HepG2 (cell line): ENCODE measurements at regions not wholly inside any gene's neighbourhood (a gene's known extent, or its start where the extent isn't known, plus 50 kb on each side); places are given as distances from the start of the nearest gene placed in this dataset.

Experiments
- ATAC-seq: fragments of 200-7000 bp; cut with Tn5 transposase; 3 replicates; pipeline ENCODE4 v1.9.1; 2020; ENCODE audit warnings: mild to moderate bottlenecking, moderate library complexity
- BruUV-seq: library from RNA; stranded (reverse); fragments of 400-500 nt; replicated peaks from 2 replicates; lab custom pipeline; 2021; lab: Mats Ljungman, UMichigan
- CTCF ChIA-PET: fragments of 300-600 bp; formaldehyde crosslinking; extraction: SDS; loops from one replicate; lab custom pipeline; 2021; ENCODE audit warnings: low total read pairs, inconsistent platforms, low intra/inter-chr PET ratio; lab: Yijun Ruan, JAX
- POLR2A ChIA-PET: fragments of 350-600 bp; sonication (Branson Sonifier 250); formaldehyde crosslinking; loops from one replicate; lab custom pipeline; 2020; ENCODE audit warnings: antibody characterized with exemption, inconsistent platforms; lab: Yijun Ruan, JAX
- DNase-seq: peaks from one replicate; pipeline ENCODE4 v3.0.0-alpha.2; 2015; ENCODE audit warnings: low spot score
- FAIRE-seq: peaks from 3 replicates; lab custom pipeline; 2011; peaks lifted over from hg19 to GRCh38; lab: Jason Lieb, UNC
- H2AFZ ChIP-seq: one replicate; pipeline ENCODE4 v1.6.1; 2011; ENCODE audit warnings: low read length, inconsistent platforms
- H3K27ac ChIP-seq: fragments of 300-600 bp; 3 replicates; pipeline ENCODE4 v1.8.0; 2011; ENCODE audit warnings: mixed run types, mild to moderate bottlenecking, mixed read lengths, low read length, inconsistent platforms; ENCODE audit not compliant: insufficient read depth; ENCODE audit errors: extremely low read length
- H3K27me3 ChIP-seq, 2 experiments: fragments of 200-600 bp in 1 of 2; 2 replicates in 1 of 2; 3 replicates in 1 of 2; pipeline versions ENCODE4 v1.6.0 to v1.8.0; 2011; ENCODE audit warnings: low read length in 2 of 2, mild to moderate bottlenecking in 2 of 2, moderate library complexity in 2 of 2, inconsistent platforms in 1 of 2; ENCODE audit not compliant: insufficient read depth in 2 of 2, control insufficient read depth in 1 of 2
- H3K36me3 ChIP-seq, 2 experiments: fragments of 200-600 bp in 1 of 2; replicated peaks in 1 of 2; 2 replicates in 1 of 2; 3 replicates in 1 of 2; pipeline versions ENCODE4 v1.5.1 to v1.8.0; 2011; ENCODE audit warnings: low read length in 2 of 2, inconsistent platforms in 1 of 2; ENCODE audit not compliant: insufficient read depth in 2 of 2, control insufficient read depth in 1 of 2
- H3K4me1 ChIP-seq: 2 replicates; pipeline ENCODE4 v1.5.1; 2012; ENCODE audit warnings: low read length, inconsistent platforms; ENCODE audit not compliant: insufficient read depth
- H3K4me2 ChIP-seq: 2 replicates; pipeline ENCODE4 v1.6.0; 2011; ENCODE audit warnings: low read depth, low read length, inconsistent platforms
- H3K4me3 ChIP-seq, 3 experiments: fragments of 200-600 bp in 1 of 3; sonication (generic), shearing (Covaris generic) in 1 of 3; replicated peaks in 1 of 3; 2 replicates each; pipeline ENCODE4 v1.5.1; 2011 to 2016; ENCODE audit warnings: low read length in 3 of 3, inconsistent platforms in 2 of 3, low read depth in 2 of 3, mild to moderate bottlenecking in 2 of 3, control low read depth in 1 of 3, mixed read lengths in 1 of 3; ENCODE audit not compliant: insufficient read depth in 1 of 3
- H3K79me2 ChIP-seq: one replicate; pipeline ENCODE4 v1.6.1; 2011; ENCODE audit warnings: low read length, inconsistent platforms; ENCODE audit not compliant: insufficient read depth
- H3K9ac ChIP-seq: 2 replicates; pipeline ENCODE4 v1.6.0; 2011; ENCODE audit warnings: mild to moderate bottlenecking, low read depth, low read length, inconsistent platforms; ENCODE audit not compliant: insufficient read depth
- H3K9me3 ChIP-seq: 2 replicates; pipeline ENCODE4 v1.5.1; 2012; ENCODE audit warnings: mild to moderate bottlenecking, low read length
- H4K20me1 ChIP-seq: 2 replicates; pipeline ENCODE4 v1.6.0; 2011; ENCODE audit warnings: inconsistent platforms, mild to moderate bottlenecking, low read length, moderate library complexity; ENCODE audit not compliant: insufficient read depth
- CTCF ChIP-seq: sonication (generic); formaldehyde crosslinking; IDR thresholded peaks from 2 replicates; pipeline ENCODE4 v1.5.0; 2020; ENCODE audit warnings: mild to moderate bottlenecking, missing genetic modification reagents, moderate library complexity
- DZIP1 ChIP-seq: sonication (generic); formaldehyde crosslinking; IDR thresholded peaks from 2 replicates; pipeline ENCODE4 v1.5.0; 2020; ENCODE audit warnings: mild to moderate bottlenecking, missing genetic modification reagents
- KDM1A ChIP-seq: IDR thresholded peaks from 2 replicates; pipeline ENCODE4 v1.6.1; 2016; ENCODE audit warnings: missing compliant biosample characterization
- RARG ChIP-seq: sonication (generic); formaldehyde crosslinking; IDR thresholded peaks from 2 replicates; pipeline ENCODE4 v1.4.0; 2020; ENCODE audit warnings: low read depth, mild to moderate bottlenecking, missing genetic modification reagents
- SRSF1 ChIP-seq: fragments of 200-400 bp; formaldehyde crosslinking; optimal IDR thresholded peaks from 2 replicates; pipeline ENCODE3; 2017; ENCODE audit warnings: mild to moderate bottlenecking, low read depth, low read length, moderate library complexity
- ZMYM3 ChIP-seq: sonication (generic); formaldehyde crosslinking; IDR thresholded peaks from 2 replicates; pipeline ENCODE4 v1.5.1; 2020; ENCODE audit warnings: mild to moderate bottlenecking, missing genetic modification reagents
- ZNF230 ChIP-seq: sonication (generic); formaldehyde crosslinking; IDR thresholded peaks from 2 replicates; pipeline ENCODE4 v1.4.0; 2020; ENCODE audit warnings: mild to moderate bottlenecking, missing genetic modification reagents
- ZNF580 ChIP-seq: IDR thresholded peaks from 2 replicates; pipeline ENCODE4 v1.6.1; 2016; ENCODE audit warnings: low read depth, borderline replicate concordance
- ZNF614 ChIP-seq: IDR thresholded peaks from 2 replicates; pipeline ENCODE4 v1.6.1; 2018; ENCODE audit warnings: missing biosample characterization, missing genetic modification reagents, inconsistent platforms, borderline replicate concordance
- ZNF724P ChIP-seq: sonication (generic); formaldehyde crosslinking; IDR thresholded peaks from 2 replicates; pipeline ENCODE4 v1.8.0; 2022; ENCODE audit warnings: missing genetic modification reagents, borderline replicate concordance
- ZNF770 ChIP-seq: sonication (generic); formaldehyde crosslinking; IDR thresholded peaks from 2 replicates; pipeline ENCODE4 v1.5.0; 2020; ENCODE audit warnings: mild to moderate bottlenecking, missing genetic modification reagents
- WGBS: methylation state at CpG from one replicate; pipeline ENCODE4 v1.1.6; 2017; ENCODE audit warnings: low lambda C conversion rate; 5-methylcytosine and 5-hydroxymethylcytosine counted together
- in situ Hi-C: cut with HindIII; loops from 2 replicates; pipeline ENCODE4 v1.10.0; 2017; ENCODE audit warnings: low pct_unique_long_range_greater_than_20kb; ENCODE audit not compliant: extremely low pct_ligation_motif_present
- intact Hi-C: fragments of 100-400 bp; cut with micrococcal nuclease; formaldehyde crosslinking; loops from one replicate; pipeline ENCODE4 v1.10.0; 2022; ENCODE audit not compliant: unreplicated experiment
- TF ChIP-seq, protein P1 (sequence below): sonication (generic); formaldehyde crosslinking; IDR thresholded peaks from 2 replicates; pipeline ENCODE4 v1.8.1; 2023; ENCODE audit warnings: missing genetic modification reagents, mild to moderate bottlenecking, borderline replicate concordance
- TF ChIP-seq, protein P2 (sequence below): fragments of 450-650 bp; IDR thresholded peaks from 2 replicates; pipeline ENCODE4 v1.6.1; 2017
- TF ChIP-seq, protein P3 (sequence below): sonication (generic); formaldehyde crosslinking; IDR thresholded peaks from 2 replicates; pipeline ENCODE4 v1.5.0; 2020; ENCODE audit warnings: mild to moderate bottlenecking, missing genetic modification reagents

- ATAC-seq (no peak), DNase-seq (no peak), FAIRE-seq (no peak)
- BruUV-seq = no TSS peak
- Histone ChIP-seq H3K4me1 (0 out of 2 replicates have a peak, but pooled peaks cover 7% of the 10 kb centered on the region), H3K9me3 (no peaks in the 10 kb centered on the region), H3K4me3 (no peak overlapping the region), H3K27me3 (no peaks in the 10 kb centered on the region; a peak in 1 of 5 replicates), H4K20me1 (no peaks in the 10 kb centered on the region), H3K79me2 (no peaks in the 10 kb centered on the region), H3K36me3 (no peaks in the 10 kb centered on the region), H3K4me2 (no peak overlapping the region), H2AFZ (no peak overlapping the region), H3K9ac (no peak overlapping the region), H3K27ac (no peak overlapping the region)
- ChIA-PET POLR2A (no interaction called here), CTCF (no interaction called here)
- intact Hi-C loops (no loop called here), in situ Hi-C loops (no loop called here)
- WGBS = 2% methylated on average over 3 of the region's 3 CpGs
- TF ChIP-seq ZNF230 (CRISPR knock-in tag) (no peak), ZNF580 (CRISPR knock-in tag) (no peak), ZNF614 (CRISPR knock-in tag) (no peak), ZNF724P (CRISPR knock-in tag) (no peak), CTCF (CRISPR knock-in tag) (no peak), ZNF770 (CRISPR knock-in tag) (no peak), SRSF1 (no peak), RARG (CRISPR knock-in tag) (no peak), KDM1A (CRISPR knock-in tag) (no peak), DZIP1 (no peak), ZMYM3 (no peak)
- TF ChIP-seq, protein P1, sequence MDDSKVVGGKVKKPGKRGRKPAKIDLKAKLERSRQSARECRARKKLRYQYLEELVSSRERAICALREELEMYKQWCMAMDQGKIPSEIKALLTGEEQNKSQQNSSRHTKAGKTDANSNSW (CRISPR knock-in tag) = no peak
- TF ChIP-seq, protein P2, sequence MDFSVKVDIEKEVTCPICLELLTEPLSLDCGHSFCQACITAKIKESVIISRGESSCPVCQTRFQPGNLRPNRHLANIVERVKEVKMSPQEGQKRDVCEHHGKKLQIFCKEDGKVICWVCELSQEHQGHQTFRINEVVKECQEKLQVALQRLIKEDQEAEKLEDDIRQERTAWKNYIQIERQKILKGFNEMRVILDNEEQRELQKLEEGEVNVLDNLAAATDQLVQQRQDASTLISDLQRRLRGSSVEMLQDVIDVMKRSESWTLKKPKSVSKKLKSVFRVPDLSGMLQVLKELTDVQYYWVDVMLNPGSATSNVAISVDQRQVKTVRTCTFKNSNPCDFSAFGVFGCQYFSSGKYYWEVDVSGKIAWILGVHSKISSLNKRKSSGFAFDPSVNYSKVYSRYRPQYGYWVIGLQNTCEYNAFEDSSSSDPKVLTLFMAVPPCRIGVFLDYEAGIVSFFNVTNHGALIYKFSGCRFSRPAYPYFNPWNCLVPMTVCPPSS = no peak
- TF ChIP-seq, protein P3, sequence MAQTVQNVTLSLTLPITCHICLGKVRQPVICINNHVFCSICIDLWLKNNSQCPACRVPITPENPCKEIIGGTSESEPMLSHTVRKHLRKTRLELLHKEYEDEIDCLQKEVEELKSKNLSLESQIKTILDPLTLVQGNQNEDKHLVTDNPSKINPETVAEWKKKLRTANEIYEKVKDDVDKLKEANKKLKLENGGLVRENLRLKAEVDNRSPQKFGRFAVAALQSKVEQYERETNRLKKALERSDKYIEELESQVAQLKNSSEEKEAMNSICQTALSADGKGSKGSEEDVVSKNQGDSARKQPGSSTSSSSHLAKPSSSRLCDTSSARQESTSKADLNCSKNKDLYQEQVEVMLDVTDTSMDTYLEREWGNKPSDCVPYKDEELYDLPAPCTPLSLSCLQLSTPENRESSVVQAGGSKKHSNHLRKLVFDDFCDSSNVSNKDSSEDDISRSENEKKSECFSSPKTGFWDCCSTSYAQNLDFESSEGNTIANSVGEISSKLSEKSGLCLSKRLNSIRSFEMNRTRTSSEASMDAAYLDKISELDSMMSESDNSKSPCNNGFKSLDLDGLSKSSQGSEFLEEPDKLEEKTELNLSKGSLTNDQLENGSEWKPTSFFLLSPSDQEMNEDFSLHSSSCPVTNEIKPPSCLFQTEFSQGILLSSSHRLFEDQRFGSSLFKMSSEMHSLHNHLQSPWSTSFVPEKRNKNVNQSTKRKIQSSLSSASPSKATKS (CRISPR knock-in tag) = no peak
These were observed 267.6 kb upstream of the NEBL start for GRCh38 chr10:21164687-21165086.
